Activated CD4-positive, alpha-beta memory T cell treated with anti-CD3 and anti-CD28 coated beads, Interleukin-2, amount 10 ng/mL, durations not matched to agents 7 days and 5 days (primary cell): ENCODE measurements at regions not wholly inside any gene's neighbourhood (a gene's known extent, or its start where the extent isn't known, plus 50 kb on each side); places are given as distances from the start of the nearest gene placed in this dataset.
"Not testable (repeated sequence)": the region's sequence is repeated elsewhere in the genome, so short reads cannot be mapped to it uniquely, and the experiment has no call there.

ENCODE experiments used
- CTCF ChIA-PET: fragments of 350-600 bp; sonication (Branson Sonifier 250); formaldehyde crosslinking; loops from one replicate; lab custom pipeline; 2021; ENCODE audit warnings: antibody characterized with exemption, inconsistent platforms; lab: Charles Lee
- POLR2A ChIA-PET: fragments of 350-600 bp; sonication (Branson Sonifier 250); formaldehyde crosslinking; loops from one replicate; lab custom pipeline; 2021; ENCODE audit warnings: antibody characterized with exemption; lab: Charles Lee
- DNase-seq: peaks from one replicate; pipeline ENCODE4 v3.0.0-alpha.2; 2020
- H3K27ac Mint-ChIP-seq: one replicate; pipeline ENCODE4 v1.8.0; 2021; ENCODE audit warnings: mild to moderate bottlenecking, mixed read lengths
- H3K27me3 Mint-ChIP-seq: one replicate; pipeline ENCODE4 v1.8.0; 2021; ENCODE audit warnings: mixed read lengths
- H3K36me3 Mint-ChIP-seq: one replicate; pipeline ENCODE4 v1.8.0; 2021; ENCODE audit warnings: low read depth, mixed read lengths
- H3K4me1 Mint-ChIP-seq: one replicate; pipeline ENCODE4 v1.8.0; 2021; ENCODE audit warnings: mixed read lengths
- H3K4me3 Mint-ChIP-seq: one replicate; pipeline ENCODE4 v1.8.0; 2021; ENCODE audit warnings: mild to moderate bottlenecking, mixed read lengths
- H3K9me3 Mint-ChIP-seq: one replicate; pipeline ENCODE4 v1.8.0; 2021; ENCODE audit warnings: mixed read lengths

- H3K4me1 Mint-ChIP-seq, result no peaks in the 10 kb centered on the region
These were observed 196.0 kb upstream of the SEL1L start for GRCh38 chr14:81729622-81730021.

GRCh38 chr14:81737938-81738337, 204.3 kb upstream of the SEL1L start:
- Mint-ChIP-seq H3K4me1 (no peaks in the 10 kb centered on the region), H3K27ac (no peak overlapping the region), H3K36me3 (no peaks in the 10 kb centered on the region), H3K9me3 (no peaks in the 10 kb centered on the region), H3K4me3 (no peak overlapping the region), H3K27me3 (no peaks in the 10 kb centered on the region)
- ChIA-PET POLR2A (no interaction called here), CTCF (no interaction called here)
- DNase-seq, result no peak

More at GRCh38 chr14:81729622-81730021, 196.0 kb upstream of the SEL1L start:
- Mint-ChIP-seq H3K4me3 (no peak overlapping the region), H3K36me3 (no peaks in the 10 kb centered on the region), H3K9me3 (no peaks in the 10 kb centered on the region), H3K27ac (no peak overlapping the region), H3K27me3 (no peaks in the 10 kb centered on the region)
- ChIA-PET CTCF (interaction anchor here (0.6 kb wide), 1 partner anchor 78 kb away, joined by 4 read pairs; no protein-coding TSS in a partner anchor), POLR2A (no interaction called here)
- DNase-seq, result no peak

- POLR2A ChIA-PET, result no interaction called here
- H3K36me3 Mint-ChIP-seq, result no peaks in the 10 kb centered on the region
- H3K4me1 Mint-ChIP-seq, result no peaks in the 10 kb centered on the region
- no peak for DNase-seq
- H3K27ac Mint-ChIP-seq, result no peak overlapping the region
- CTCF ChIA-PET, result no interaction called here
- H3K4me3 Mint-ChIP-seq, result no peak overlapping the region
- no peaks in the 10 kb centered on the region for H3K27me3 Mint-ChIP-seq
- no peaks in the 10 kb centered on the region for H3K9me3 Mint-ChIP-seq
These were observed 205.4 kb upstream of the SEL1L start for GRCh38 chr14:81738946-81739659.

GRCh38 chr14:81743605-81744004, 210.0 kb upstream of the SEL1L start:
- Mint-ChIP-seq H3K4me3 (no peak overlapping the region), H3K27ac (no peak overlapping the region), H3K9me3 (no peaks in the 10 kb centered on the region), H3K36me3 (no peaks in the 10 kb centered on the region), H3K27me3 (no peaks in the 10 kb centered on the region), H3K4me1 (no peaks in the 10 kb centered on the region)
- no peak for DNase-seq
- ChIA-PET CTCF (no interaction called here), POLR2A (no interaction called here)

- Mint-ChIP-seq H3K27ac (no peak overlapping the region), H3K9me3 (no peaks in the 10 kb centered on the region), H3K4me1 (no peaks in the 10 kb centered on the region), H3K36me3 (no peaks in the 10 kb centered on the region), H3K4me3 (no peak overlapping the region), H3K27me3 (no peaks in the 10 kb centered on the region)
- POLR2A ChIA-PET, result no interaction called here
- no peak for DNase-seq
- CTCF ChIA-PET, result no interaction called here
These were observed 217.5 kb upstream of the SEL1L start for GRCh38 chr14:81751198-81751597.

- ChIA-PET POLR2A (no interaction called here), CTCF (no interaction called here)
- Mint-ChIP-seq H3K4me1 (no peaks in the 10 kb centered on the region), H3K9me3 (no peaks in the 10 kb centered on the region), H3K27me3 (no peaks in the 10 kb centered on the region), H3K4me3 (no peak overlapping the region), H3K36me3 (no peaks in the 10 kb centered on the region), H3K27ac (no peak overlapping the region)
- DNase-seq, result no peak
These were observed 225.9 kb upstream of the SEL1L start for GRCh38 chr14:81759541-81759940.

GRCh38 chr14:81765651-81766275, 232.1 kb upstream of the SEL1L start:
- CTCF ChIA-PET, result no interaction called here
- no peaks in the 10 kb centered on the region for H3K4me1 Mint-ChIP-seq

GRCh38 chr14:81766321-81766915, 232.8 kb upstream of the SEL1L start:
- ChIA-PET CTCF (no interaction called here), POLR2A (no interaction called here)
- DNase-seq, result no peak
- no peaks in the 10 kb centered on the region for H3K36me3 Mint-ChIP-seq
- no peaks in the 10 kb centered on the region for H3K27me3 Mint-ChIP-seq
- no peak overlapping the region for H3K27ac Mint-ChIP-seq
- H3K9me3 Mint-ChIP-seq, result no peaks in the 10 kb centered on the region
- no peak overlapping the region for H3K4me3 Mint-ChIP-seq
- no peaks in the 10 kb centered on the region for H3K4me1 Mint-ChIP-seq

More at GRCh38 chr14:81765651-81766275, 232.1 kb upstream of the SEL1L start:
- H3K27ac Mint-ChIP-seq, result no peak overlapping the region
- H3K9me3 Mint-ChIP-seq, result no peaks in the 10 kb centered on the region
- no peak for DNase-seq
- H3K36me3 Mint-ChIP-seq, result no peaks in the 10 kb centered on the region
- no peak overlapping the region for H3K4me3 Mint-ChIP-seq
- H3K27me3 Mint-ChIP-seq, result no peaks in the 10 kb centered on the region
- POLR2A ChIA-PET, result no interaction called here

GRCh38 chr14:81767266-81767995, 233.8 kb upstream of the SEL1L start:
- Mint-ChIP-seq H3K4me3 (no peak overlapping the region), H3K4me1 (no peaks in the 10 kb centered on the region), H3K27ac (no peak overlapping the region), H3K36me3 (no peaks in the 10 kb centered on the region), H3K9me3 (no peaks in the 10 kb centered on the region), H3K27me3 (no peaks in the 10 kb centered on the region)
- ChIA-PET POLR2A (no interaction called here), CTCF (no interaction called here)
- no peak for DNase-seq

GRCh38 chr14:81771651-81772275, 238.1 kb upstream of the SEL1L start:
- no peak overlapping the region for H3K27ac Mint-ChIP-seq
- H3K36me3 Mint-ChIP-seq, result no peaks in the 10 kb centered on the region
- no peak for DNase-seq
- H3K9me3 Mint-ChIP-seq, result no peaks in the 10 kb centered on the region
- H3K4me3 Mint-ChIP-seq, result no peak overlapping the region
- no peaks in the 10 kb centered on the region for H3K4me1 Mint-ChIP-seq
- CTCF ChIA-PET, result no interaction called here
- H3K27me3 Mint-ChIP-seq, result no peaks in the 10 kb centered on the region
- POLR2A ChIA-PET, result no interaction called here

GRCh38 chr14:81772381-81772780, 238.7 kb upstream of the SEL1L start:
- H3K4me1 Mint-ChIP-seq, result no peaks in the 10 kb centered on the region
- H3K27ac Mint-ChIP-seq, result no peak overlapping the region
- no peaks in the 10 kb centered on the region for H3K9me3 Mint-ChIP-seq
- H3K4me3 Mint-ChIP-seq, result no peak overlapping the region
- ChIA-PET POLR2A (no interaction called here), CTCF (no interaction called here)
- no peaks in the 10 kb centered on the region for H3K27me3 Mint-ChIP-seq
- no peak for DNase-seq
- no peaks in the 10 kb centered on the region for H3K36me3 Mint-ChIP-seq

GRCh38 chr14:81776531-81776930, 242.9 kb upstream of the SEL1L start:
- DNase-seq, result no peak
- ChIA-PET POLR2A (no interaction called here), CTCF (no interaction called here)
- no peaks in the 10 kb centered on the region for H3K27me3 Mint-ChIP-seq
- no peaks in the 10 kb centered on the region for H3K4me1 Mint-ChIP-seq
- H3K9me3 Mint-ChIP-seq, result no peaks in the 10 kb centered on the region
- no peak overlapping the region for H3K4me3 Mint-ChIP-seq
- no peaks in the 10 kb centered on the region for H3K36me3 Mint-ChIP-seq
- H3K27ac Mint-ChIP-seq, result no peak overlapping the region

- CTCF ChIA-PET, DNase-seq, H3K27ac Mint-ChIP-seq, H3K4me3 Mint-ChIP-seq, H3K36me3 Mint-ChIP-seq, H3K4me1 Mint-ChIP-seq, H3K27me3 Mint-ChIP-seq, POLR2A ChIA-PET, H3K9me3 Mint-ChIP-seq: not testable (repeated sequence)
These were observed 248.1 kb upstream of the SEL1L start for GRCh38 chr14:81781798-81782197.
